HG02763 (cell line): ENCODE measurements at regions not wholly inside any gene's neighbourhood (a gene's known extent, or its start where the extent isn't known, plus 50 kb on each side); places are given as distances from the start of the nearest gene placed in this dataset.

Experiments
- ATAC-seq: cut with Tn5 transposase; IDR thresholded peaks from one replicate; pipeline ENCODE4 v1.9.1; 2021; ENCODE audit warnings: mild to moderate bottlenecking, moderate library complexity; ENCODE audit not compliant: unreplicated experiment

DNA sequence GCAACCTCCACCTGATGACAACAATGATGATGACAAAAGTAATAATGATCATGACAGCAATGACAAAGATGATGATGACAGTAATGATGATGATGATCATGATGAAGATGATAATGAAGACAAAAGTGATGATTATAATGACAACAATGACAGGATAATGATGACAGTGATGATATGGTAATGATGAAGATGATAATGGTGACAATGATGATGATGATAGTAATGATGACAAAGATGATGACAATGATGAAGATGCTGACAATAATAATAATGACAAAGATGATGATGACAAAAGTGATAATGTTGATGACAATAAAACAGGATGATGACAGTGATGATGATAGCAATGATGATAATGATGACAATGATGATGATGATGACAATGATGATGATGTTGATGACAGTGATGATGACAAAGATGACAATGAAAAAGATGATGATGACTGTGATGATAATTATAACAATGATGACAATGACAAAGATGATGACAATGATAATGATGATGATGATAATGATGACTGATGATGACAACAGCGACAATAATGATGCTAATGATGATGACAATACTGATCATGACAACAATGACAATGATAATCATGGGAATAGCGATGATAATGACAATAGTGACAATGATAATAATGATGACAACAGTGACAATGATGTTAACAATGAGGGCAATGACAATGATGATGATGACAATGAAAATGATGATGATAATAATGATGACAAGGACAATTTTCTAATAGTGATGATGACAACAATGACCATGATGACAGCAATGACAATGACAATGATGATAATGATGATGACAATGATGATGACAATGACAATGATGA, 1106.5 kb upstream of the AUTS2 start:
- no peak for ATAC-seq

DNA sequence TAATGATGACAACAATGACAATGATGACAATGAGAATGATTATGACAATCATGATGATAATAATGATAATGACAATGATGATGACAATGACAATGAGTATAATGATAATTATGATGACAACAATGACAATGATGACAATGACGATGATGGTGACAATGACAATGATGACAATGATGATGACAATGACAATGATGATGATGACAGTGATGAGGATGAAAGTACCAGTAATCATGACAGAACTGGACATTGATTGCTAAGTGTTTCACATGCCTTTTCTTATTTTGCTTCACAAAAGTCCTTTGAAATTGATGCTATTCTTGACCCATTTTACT, 1106.0 kb upstream of the AUTS2 start:
- no peak for ATAC-seq

DNA sequence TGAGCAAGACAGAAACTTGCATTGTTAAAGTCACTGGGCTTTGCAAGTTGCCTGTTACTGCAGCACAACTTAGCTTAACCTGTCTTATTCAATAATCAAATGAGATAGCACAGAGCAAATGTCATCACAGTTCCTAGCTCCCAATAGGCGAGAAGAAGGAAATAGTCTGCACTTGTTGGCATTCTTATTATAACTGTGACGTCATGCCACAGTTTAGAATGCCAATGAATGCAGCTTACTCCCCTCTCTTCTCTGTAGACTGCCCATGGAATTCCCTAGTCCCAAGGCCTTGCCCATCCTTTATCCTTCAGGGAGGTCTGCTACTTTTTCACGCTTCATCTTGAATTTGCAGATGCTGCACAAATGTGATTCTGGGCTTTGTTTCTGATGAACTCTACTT, 1094.9 kb upstream of the AUTS2 start:
- no peak for ATAC-seq

DNA sequence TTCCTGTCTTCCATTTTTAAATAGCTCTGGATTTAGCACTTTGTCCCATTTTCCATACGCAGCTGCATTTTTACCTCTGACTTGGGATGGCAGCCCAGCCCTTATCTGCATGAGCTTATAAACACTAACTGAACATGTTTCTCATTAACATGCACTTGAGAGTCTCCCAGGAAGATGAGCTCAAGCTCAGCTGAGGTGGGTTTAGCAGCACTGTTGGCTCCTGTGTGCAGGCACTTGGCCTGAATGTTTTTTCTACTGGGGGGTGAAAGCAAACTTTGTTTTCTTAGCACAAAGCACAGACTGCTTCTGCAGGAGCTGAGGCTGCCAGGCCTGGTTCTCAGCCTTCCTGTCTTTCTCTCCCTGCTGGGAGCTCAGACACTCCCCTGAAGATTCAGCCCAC, 1093.6 kb upstream of the AUTS2 start:
- no peak for ATAC-seq

DNA sequence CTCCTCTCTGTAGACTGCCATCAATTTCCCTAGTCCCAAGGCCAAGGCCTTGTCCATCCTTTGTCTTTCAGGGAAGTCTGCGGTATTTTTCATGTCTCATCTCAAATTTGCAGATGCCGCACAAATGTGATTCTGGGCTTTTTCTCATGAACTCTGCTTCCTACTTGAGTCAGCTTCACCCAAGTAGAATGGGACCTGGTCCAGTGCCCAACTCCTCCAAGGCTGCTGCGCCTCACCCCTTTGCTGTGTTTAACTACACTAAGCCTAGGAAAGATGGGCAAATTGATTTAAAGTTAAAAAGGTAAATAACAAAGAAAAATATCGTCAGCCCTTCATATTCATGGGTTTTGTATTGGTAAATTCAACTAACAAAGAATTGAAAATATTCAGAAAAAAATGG, 1092.6 kb upstream of the AUTS2 start:
- ATAC-seq, result no peak

DNA sequence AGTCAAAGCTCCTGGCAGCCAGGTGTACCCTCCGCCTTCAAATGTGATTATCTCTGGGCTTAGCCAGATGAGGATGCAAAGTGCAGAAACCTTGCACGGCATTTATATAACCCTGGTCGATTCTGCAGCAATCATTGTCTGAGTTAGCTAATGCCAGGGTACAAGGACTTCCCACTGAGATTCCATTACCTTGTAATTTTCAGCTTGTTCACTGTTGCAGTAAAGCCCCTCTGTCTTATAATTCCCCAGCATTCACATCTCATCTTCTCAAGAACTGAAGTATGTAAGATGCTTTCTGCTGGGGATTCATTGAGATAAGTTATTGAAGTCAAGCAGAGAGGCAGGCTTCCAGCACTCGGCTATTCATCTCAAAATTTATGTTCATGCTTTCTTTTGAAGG, 1090.6 kb upstream of the AUTS2 start:
- no peak for ATAC-seq

DNA sequence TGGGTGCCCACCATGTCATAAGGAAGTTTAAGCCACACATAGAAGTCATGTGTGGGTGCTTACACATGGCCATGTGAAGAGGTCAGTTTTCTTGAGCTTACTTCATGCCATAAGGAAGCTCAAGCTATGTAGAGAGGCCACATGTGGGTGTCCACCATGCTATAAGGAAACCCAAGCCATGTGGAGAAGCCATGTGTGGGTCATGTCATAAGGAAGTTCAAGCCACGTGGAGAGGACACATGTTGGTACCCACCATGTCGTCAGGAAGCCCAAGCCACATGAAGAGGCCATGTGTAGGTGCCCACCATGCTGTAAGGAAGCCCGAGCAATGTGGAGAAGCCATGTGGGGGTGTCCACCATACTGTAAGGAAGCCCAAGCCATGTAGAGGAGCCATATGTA, 1089.2 kb upstream of the AUTS2 start:
- no peak for ATAC-seq

DNA sequence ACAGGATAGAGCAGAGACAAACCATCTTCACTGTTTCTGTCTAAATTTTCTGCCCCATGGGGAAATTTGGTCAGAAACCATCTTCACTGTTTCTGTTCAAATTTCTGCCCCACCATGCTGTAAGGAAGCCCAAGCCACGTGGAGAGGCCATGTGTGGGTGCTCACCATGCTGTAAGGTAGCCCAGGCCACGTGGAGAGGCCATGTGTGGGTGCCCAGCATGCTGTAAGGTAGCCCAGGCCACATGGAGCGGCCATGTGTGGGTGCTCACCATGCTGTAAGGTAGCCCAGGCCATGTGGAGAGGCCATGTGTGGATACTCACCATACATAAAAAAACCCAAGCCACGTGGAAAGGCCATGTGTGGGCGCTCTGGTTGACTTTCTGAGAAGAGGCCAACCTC, 1088.7 kb upstream of the AUTS2 start:
- ATAC-seq, result no peak

DNA sequence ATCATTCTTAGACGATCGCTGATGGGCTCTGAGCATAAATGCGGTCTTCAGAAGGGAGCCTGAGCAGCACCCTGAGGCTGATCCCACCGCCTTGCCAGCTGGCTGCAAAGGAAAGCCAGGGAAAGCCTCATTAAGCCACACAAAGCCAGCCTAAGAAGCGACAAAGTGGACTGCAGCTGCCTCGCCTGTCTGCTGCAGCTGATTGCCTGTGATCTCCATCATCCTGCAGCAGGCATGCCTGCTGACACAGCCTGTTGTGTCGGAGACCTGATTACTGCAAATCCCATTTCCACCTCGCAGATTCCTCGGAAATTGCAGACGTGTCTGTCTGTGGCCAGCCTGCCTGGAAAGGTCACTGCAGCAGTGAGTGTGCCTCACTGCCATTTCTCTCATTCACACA, 1087.0 kb upstream of the AUTS2 start:
- no peak for ATAC-seq

DNA sequence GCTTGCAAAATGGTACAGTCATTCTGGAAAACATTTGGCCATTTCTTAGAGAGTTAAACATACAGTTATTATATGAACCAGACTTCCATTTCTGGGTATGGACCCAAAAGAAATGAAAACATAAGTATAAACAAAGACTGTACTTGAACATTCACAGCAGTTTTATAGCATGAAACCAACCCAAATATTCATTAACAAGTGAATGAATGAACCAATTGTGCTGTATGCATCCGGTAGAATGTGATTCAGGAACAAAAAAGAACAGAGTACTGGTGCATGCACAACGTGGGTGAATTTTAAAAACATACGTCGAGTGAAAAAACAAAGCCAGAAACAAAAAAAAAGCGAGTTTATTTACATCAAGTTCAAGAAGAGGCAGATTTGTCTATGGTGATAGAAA, 1085.8 kb upstream of the AUTS2 start:
- no peak for ATAC-seq

DNA sequence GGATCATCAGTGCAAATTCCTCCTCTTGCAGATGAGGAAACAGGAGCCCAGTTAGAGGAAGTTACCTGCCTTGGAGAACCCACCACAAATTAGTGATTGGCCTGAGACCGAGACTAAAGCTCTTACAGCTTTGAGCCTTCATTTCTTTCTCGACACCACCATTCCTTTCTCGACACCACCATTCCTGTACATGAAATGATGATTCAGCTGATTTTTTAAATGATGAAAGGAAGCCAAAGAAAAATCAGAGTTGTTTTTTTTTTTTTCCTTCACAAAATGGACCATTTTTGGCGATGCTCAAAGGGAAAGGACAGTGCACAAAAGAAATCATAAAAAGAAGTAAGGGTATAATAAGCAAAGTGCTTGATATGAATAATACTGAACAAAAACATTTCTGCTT, 1080.2 kb upstream of the AUTS2 start:
- no peak for ATAC-seq

DNA sequence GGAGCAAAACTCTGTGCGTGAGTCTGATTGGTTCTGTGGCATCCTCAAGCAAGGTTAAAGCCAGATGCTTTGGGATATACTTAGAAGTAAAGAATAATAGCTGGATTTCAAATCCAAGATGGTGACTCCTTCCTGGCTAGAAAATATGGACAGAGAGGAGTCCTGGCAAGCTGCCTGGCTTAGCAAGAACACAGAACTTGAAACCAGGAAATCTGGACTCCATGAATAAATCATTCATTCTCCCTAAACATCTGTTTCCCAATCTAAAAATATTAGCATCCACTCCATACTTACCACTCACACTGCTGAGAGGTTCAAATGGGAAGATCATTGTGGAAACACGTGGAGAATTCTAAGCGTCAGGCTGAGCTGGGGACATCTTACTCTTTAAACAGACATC, 1074.1 kb upstream of the AUTS2 start:
- no peak for ATAC-seq

DNA sequence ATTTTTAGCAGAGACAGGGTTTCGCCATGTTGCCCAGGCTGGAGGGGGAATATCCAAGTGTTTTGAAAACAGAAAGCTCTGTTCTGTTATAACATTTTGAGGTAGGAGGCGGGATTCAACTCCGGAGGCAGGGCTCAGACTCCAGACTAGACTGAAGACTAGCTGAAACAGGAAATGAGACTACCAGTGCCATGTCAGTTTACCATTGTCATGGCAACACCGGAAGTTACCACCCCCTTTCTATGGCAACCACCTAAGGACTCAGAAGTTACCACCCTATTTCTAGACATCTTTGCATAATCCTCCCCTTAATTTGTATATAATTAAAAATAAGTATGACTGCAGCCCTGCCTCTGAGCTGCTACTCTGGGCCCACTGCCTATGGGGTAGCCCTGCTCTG, 1069.1 kb upstream of the AUTS2 start:
- ATAC-seq, result no peak

DNA sequence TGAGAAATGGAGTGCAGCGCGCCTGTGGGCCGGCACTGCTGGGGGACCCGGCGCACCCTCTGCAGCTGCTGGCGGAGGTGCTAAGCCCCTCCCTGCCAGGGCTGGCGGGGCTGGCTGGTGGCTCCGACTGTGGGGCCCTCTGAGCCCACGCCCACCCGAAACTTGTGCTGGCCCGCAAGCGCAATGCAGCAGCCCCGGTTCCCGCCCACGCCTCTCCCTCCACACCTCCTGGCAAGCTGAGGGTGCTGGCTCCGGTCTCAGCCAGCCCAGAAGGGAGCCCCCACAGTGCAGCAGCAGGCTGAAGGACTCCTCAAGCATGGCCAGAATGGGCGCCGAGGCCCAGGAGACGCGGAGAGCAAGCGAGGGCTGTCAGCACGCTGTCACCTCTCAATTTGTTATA, 1063.0 kb upstream of the AUTS2 start:
- ATAC-seq, result no peak

DNA sequence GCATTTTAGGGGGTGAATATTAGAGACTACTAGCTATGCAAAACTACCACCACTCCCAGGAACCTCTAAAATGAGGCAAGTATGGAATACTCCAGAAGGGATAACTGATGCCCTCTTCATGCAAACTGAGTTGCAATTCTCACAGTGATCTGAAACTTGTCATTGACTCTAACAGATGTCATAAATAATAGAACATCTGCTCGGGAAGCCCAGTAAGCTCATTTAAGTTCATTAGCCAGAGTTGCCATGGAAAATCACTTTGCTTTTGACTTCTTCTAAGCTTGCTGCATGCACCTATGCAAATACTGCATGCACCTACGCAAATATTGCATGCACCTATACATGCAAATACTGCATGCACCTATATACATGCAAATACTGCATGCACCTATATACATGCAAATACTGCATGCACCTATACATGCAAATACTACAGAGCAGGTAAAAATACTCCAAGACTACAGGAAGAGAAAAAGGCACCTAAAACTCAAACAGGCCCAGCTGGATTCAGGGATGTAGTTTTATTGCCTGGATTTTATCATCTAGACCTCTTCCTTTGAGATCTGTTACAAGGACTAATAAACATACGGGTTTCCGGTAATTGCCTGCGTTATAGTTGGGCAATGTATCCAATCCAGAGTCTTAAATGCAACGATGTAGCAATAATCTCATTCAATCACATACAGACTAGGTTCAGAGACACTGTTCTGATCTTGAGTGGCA, 1061.1 kb upstream of the AUTS2 start:
- ATAC-seq, result no peak

DNA sequence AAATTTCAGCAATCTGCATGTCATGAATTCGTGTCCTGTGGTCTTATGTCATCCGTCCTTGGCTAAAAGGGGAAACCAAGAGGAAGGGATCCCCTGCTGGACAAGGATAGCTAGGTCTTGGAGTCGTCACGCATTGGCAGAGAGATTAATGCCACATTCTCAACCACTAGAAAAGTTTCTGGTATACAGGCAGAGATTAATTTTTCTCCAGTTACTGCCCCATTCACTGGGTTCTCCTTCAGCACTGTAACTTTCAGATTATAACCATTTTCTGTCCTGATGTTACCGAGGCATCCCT, 1060.6 kb upstream of the AUTS2 start:
- no peak for ATAC-seq

DNA sequence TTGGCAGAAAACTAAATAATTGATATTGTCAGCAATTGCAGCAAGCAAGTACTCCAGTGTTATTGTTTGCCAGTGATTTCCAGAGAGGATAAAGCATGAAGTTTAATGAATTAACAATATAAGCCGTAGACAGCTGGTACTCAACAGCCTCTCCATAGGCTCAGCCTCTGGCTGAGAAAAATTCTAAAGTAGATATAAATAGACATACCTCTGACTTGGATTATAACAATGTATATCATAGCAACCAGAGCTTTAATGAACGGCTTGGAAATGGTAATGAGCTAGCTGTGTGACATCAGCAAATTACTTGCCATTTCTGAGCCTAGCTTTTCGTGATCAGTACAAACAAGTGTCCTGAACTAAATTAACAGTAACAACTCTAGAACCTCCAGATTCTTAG, 1055.4 kb upstream of the AUTS2 start:
- ATAC-seq, result no peak

DNA sequence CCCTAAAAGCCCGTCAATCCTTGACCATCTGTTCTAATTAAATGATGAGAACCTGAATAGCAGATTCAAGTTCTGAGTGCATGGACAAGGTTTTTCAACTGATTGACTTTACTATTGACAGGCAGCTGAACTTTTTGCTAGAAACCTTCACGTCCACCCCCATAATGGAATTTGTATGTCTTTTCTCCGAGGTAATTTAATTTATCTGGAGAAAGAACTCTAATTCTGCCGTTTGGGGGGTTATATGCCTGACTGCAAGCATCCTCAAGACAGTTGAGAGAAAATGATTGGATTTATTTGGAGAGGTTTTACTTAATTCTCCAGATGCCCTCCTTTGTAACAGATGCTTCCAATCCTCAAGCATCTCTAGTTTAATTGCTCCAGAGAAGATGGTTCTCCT, 1053.4 kb upstream of the AUTS2 start:
- ATAC-seq, result no peak

DNA sequence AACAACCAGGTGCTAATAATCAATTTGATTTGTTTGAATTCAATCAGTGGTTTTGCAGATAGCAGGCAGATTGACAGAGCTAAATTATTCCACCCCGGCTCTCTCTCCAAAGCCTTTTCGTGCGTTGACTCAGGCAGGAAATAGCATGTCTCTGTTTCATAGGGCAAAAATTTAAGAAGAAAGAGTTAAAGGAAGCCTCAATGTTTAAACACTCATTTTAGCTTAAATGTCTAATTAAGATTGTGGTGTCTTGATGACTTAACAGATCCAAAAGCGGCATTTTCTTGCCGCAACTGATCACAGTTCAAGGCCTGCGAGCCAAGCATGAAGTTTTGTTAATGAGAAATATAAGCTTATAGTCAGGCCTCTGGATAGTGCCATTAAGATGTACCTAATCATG, 1051.1 kb upstream of the AUTS2 start:
- no peak for ATAC-seq

DNA sequence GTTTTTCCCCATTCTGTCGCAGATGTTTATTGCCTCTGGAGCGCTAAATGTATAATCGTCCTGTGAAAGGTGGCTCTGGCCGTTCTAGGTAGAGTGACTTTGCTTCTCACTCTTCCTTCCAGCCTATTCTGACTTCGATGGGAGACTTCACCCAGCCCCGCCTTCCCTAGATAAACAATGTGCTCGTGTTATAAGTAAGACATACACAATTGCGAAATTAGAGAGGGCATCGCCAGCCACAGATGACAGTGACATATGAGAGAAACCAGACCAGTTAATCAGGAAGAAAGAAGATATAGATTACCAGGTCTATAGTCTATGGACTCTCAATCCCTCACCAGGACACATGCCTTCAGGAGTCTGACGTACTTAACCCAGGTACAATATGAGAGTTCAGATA, 1050.5 kb upstream of the AUTS2 start:
- ATAC-seq, result no peak

DNA sequence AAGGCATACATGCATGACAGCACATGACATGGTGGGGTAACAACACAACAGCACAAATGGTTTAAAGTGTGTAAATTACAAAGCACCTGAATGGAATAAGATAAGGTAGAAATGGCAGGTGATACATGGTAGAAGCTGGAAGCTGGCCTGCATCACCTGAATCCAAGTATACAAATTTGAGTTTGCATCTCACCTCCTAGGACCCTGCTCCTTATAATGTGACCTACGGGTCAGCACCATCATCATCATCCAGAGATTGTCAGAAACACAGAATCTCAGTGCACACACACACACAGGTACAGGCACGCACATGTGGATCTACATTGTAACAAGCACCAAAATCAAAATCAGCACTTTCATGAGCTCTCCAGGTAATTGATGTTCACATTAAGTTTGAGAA, 1048.2 kb upstream of the AUTS2 start:
- no peak for ATAC-seq

DNA sequence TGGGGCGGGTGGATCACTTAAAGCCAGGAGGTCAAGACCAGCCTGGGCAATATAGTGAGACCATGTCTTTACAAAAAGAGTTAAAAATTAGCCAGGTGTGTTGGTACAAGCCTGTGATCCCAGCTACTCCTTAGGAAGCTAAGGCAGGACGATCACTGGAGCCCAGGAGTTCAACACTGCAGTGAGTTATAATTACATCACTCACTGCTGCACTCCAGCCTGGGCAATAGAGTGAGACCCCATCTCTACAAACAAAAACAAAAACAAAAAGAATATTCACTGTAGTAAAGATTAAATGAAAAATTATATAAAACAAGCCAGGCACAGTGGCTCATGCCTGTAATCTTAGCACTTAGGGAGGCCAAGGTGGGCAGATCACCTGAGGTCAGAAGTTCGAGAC, 1047.6 kb upstream of the AUTS2 start:
- no peak for ATAC-seq

DNA sequence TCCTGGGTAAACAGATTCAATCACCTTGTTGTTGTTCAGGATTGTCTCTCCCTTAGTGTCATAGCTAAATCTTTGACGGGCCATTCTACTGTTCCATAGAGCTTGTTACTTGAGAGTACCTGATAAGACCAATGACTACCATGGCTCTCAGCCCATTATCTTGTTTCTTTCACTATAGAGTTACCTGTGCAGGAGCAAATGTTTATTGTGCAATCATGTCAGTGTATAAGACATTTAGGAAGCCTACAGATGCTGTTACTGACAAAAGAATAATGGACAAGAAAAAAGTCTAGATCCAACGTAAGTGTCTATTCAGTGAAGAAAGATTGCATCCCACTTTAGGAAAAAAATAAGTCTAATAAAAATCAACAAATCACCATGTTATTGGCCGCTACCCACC, 1041.7 kb upstream of the AUTS2 start:
- ATAC-seq, result no peak
